AG10803 (cell line): ENCODE measurements at regions not wholly inside any gene's neighbourhood (a gene's known extent, or its start where the extent isn't known, plus 50 kb on each side); places are given as distances from the start of the nearest gene placed in this dataset.

ENCODE experiments used
- DNase-seq: peaks from one replicate; pipeline ENCODE4 v3.0.0; 2010; ENCODE audit warnings: low read depth
- H3K4me3 ChIP-seq: 2 replicates; pipeline ENCODE4 v1.5.1; 2011; ENCODE audit warnings: mild to moderate bottlenecking, low read length, control low read depth
- TF ChIP-seq, protein P1 (sequence below): conservative IDR thresholded peaks from 2 replicates; pipeline ENCODE4 v1.5.1; 2011; ENCODE audit warnings: mild to moderate bottlenecking, low read length, control low read depth, inconsistent platforms

DNA sequence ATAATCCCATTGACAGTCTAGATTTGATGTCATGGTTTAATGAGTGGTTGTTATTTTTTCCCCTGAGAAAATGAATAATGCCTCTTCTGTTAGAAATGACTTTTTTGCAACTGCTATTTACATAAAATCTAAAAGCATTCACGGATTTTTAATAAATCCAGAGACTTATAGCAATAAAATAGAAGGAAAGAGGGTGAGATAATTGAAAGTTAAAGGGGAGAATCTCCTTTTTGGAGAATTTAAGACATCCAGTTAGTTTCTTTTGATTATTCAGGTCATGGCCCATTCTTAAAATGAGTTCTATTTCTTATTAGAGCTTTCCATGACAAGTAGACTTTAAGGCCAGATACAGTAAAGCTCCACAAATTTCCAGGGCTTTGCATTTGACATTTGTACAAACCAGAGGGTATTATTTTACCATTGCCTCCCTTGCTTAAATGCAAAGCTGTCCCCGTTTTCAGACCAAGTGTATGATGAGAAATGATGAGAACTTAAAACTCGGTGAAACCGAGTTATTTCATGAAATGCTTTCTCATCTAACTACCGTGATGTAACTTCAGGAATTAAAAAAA is 789.0 kb upstream of the SOX9 start:
- H3K4me3 ChIP-seq: no peak overlapping the region
- DNase-seq: no peak
- TF ChIP-seq, protein P1, sequence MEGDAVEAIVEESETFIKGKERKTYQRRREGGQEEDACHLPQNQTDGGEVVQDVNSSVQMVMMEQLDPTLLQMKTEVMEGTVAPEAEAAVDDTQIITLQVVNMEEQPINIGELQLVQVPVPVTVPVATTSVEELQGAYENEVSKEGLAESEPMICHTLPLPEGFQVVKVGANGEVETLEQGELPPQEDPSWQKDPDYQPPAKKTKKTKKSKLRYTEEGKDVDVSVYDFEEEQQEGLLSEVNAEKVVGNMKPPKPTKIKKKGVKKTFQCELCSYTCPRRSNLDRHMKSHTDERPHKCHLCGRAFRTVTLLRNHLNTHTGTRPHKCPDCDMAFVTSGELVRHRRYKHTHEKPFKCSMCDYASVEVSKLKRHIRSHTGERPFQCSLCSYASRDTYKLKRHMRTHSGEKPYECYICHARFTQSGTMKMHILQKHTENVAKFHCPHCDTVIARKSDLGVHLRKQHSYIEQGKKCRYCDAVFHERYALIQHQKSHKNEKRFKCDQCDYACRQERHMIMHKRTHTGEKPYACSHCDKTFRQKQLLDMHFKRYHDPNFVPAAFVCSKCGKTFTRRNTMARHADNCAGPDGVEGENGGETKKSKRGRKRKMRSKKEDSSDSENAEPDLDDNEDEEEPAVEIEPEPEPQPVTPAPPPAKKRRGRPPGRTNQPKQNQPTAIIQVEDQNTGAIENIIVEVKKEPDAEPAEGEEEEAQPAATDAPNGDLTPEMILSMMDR: no peak

DNA sequence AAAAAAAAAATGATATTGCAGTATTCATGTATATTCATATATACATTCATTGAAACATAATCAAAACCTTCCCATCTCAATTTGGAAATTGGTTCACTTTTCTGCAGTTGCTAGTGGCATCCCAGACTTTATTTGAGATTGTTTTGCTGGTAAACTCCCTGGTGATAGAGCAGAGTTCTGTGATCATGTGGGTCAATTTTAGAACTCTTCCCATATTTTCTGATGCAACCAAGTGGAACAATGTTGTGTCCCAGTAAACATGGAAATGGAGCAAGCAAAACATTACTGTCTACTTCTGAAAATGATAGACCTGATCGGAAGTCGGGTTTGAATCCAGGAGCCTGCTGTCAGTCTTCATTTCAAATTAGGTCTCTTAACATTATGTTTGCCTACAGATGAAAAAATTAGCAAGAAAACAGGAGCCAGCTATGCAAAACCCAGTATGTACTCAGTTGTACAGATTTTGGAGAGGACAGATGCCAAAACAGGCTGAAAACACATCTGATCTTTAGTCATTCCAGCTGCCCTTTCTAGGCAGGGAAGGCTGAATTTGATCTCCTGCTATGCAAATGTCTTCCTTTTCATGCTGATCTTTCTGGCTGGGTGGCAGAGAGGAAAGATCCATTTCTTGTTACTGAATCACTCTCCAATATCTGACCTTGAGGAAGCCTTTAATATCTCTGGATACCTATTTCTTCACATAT is 786.6 kb upstream of the SOX9 start:
- H3K4me3 ChIP-seq: no peak overlapping the region
- TF ChIP-seq, protein P1: no peak
- DNase-seq: peak; percentile 86

DNA sequence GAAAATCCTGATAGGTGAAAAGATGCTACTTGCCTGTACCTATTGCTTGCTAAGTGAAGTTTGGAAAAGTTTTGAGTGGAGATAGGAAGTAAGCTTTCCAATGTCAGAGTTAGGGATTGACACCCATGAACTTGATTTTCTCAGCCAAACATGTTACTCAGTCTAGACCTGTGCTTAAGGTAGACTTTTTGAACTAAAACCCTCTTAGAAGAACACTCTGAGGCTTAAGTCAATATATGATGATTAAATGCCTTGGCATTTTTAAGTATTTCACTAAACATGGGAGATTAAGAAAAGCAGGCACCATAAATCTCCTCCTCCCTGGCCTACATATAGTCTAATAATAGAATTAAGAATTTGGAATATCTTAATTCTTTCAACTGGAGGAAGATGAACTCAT is 785.6 kb upstream of the SOX9 start:
- no peak overlapping the region for H3K4me3 ChIP-seq
- TF ChIP-seq, protein P1: no peak
- DNase-seq: peak; percentile 28

DNA sequence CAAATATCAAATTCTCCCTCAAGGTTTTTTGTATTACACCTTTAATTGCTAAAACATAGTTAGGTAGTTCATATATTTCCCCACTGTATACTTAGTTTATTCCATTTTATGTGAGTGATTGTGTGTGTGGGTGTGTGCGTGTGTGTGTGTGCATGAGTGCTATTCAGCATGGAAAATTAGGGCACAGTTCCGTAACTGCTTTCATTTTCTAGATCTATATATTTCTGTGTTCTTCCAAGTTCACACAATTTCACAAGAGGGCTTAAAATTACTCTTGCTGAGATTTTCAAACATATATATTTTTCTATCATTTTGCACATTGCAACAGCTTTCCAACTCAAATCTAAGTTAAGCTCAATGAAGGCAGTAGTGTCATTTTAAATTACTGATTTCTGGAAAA is 782.9 kb upstream of the SOX9 start:
- no peak overlapping the region for H3K4me3 ChIP-seq
- TF ChIP-seq, protein P1: no peak
- no peak for DNase-seq

DNA sequence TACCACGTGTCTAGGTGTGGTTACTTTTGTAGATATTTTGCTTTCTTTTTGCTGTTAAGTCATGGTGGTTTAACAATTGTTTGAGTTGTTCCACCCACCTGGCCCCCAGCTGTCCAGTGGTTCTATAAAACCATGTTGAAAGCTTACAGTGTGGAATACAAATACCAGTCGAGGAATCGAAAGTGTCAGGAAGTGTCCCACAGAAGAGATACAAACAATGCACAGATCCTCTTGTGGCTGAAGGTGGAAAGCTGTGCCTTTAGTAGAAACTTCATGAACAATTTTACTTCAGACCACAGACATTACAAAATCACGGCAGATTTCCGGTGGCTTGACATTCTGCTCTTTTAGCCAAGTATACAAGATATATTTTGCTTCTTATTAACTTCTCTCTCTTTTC is 782.4 kb upstream of the SOX9 start:
- peak overlapping the region; percentile 40 for H3K4me3 ChIP-seq
- TF ChIP-seq, protein P1: peak; percentile 48
- DNase-seq: peak; percentile 86

DNA sequence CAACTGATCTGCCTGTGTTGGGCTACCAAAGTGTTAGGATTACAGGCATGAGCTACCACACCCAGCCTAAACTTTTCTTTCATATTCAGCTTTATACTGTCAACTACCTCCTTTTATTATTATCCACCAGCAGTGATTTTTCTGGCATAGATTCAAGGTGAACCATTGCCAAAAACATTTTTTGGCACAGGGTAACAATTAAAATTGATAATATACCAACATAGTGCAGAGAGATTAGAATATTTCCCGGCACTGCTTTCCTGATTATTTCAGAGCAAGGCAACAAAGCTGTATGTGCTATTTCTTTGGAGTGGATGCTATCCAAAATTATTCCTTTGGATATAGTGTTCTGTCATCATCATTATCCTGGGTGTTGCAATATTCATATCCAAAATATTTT is 781.6 kb upstream of the SOX9 start:
- H3K4me3 ChIP-seq: no peak overlapping the region
- no peak for DNase-seq
- TF ChIP-seq, protein P1: no peak

DNA sequence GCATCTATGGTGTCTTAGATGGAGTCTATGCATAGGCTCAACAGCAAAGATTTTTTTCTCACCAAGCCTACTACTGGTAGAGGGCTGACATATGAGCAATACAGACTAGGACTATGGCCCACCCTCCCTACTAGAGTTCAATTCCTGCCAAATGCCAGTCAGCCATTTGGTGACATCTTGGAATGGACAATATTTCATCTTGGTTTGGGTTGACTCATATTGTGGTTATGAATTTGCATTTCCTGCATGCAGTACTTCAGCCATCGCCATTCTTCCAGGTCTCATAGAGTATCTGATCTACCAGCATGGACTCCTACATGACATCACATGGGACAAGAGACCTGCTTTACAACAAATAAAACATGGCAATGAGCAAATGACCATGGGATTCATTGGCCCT is 778.1 kb upstream of the SOX9 start:
- TF ChIP-seq, protein P1: no peak
- H3K4me3 ChIP-seq: no peak overlapping the region
- DNase-seq: no peak
